ENCODE measurements at regions not wholly inside any gene's neighbourhood (a gene's known extent, or its start where the extent isn't known, plus 50 kb on each side); places are given as distances from the start of the nearest gene placed in this dataset.

- CTCF ChIA-PET, result no interaction called here
- no peaks in the 10 kb centered on the region for H3K36me3 Mint-ChIP-seq (ENCODE audit: low read depth)
- TF ChIP-seq CTCF (IDR thresholded peaks at IDR 0.05), result no peak
- no peak for DNase-seq
- no peak for ATAC-seq
- H3K9me3 Mint-ChIP-seq, result no peaks in the 10 kb centered on the region
- H3K4me1 Mint-ChIP-seq (ENCODE audit: low read depth), result peaks cover 5% of the 10 kb centered on the region
- H3K27me3 Mint-ChIP-seq, result peaks cover 16% of the 10 kb centered on the region
- POLR2A ChIA-PET, result no interaction called here
- no peak overlapping the region for H3K27ac Mint-ChIP-seq
- intact Hi-C loops (cut with micrococcal nuclease), result no loop called here
- no peak overlapping the region for H3K4me3 Mint-ChIP-seq
These were observed 73.7 kb upstream of the ERCC6L2 start for GRCh38 chr9:95801797-95802196.

GRCh38 chr9:95796029-95796428, 79.5 kb upstream of the ERCC6L2 start:
- Mint-ChIP-seq H3K4me1 (ENCODE audit: low read depth) (no peaks in the 10 kb centered on the region), H3K9me3 (no peaks in the 10 kb centered on the region), H3K27ac (no peak overlapping the region), H3K36me3 (ENCODE audit: low read depth) (no peaks in the 10 kb centered on the region), H3K27me3 (peaks cover 8% of the 10 kb centered on the region), H3K4me3 (no peak overlapping the region)
- POLR2A ChIA-PET, result no interaction called here
- no peak for TF ChIP-seq CTCF (IDR thresholded peaks at IDR 0.05)
- no peak for ATAC-seq
- no peak for DNase-seq
- CTCF ChIA-PET, result interaction anchor here (0.6 kb wide), 1 partner anchor 39 kb away, joined by 3 read pairs; no protein-coding TSS in a partner anchor
- intact Hi-C loops (cut with micrococcal nuclease), result no loop called here

- DNase-seq (no peak), ATAC-seq (no peak)
- H3K27me3 Mint-ChIP-seq, result peaks cover 4% of the 10 kb centered on the region
- TF ChIP-seq CTCF (IDR thresholded peaks at IDR 0.05), result no peak
- H3K9me3 Mint-ChIP-seq, result no peaks in the 10 kb centered on the region
- no peak overlapping the region for H3K4me3 Mint-ChIP-seq
- no peaks in the 10 kb centered on the region for H3K4me1 Mint-ChIP-seq (ENCODE audit: low read depth)
- no peak overlapping the region for H3K27ac Mint-ChIP-seq
- intact Hi-C loops (cut with micrococcal nuclease), result no loop called here
- POLR2A ChIA-PET, result no interaction called here
- CTCF ChIA-PET, result interaction anchor here (0.9 kb wide), 1 partner anchor 48 kb away, joined by 3 read pairs; no protein-coding TSS in a partner anchor
- H3K36me3 Mint-ChIP-seq (ENCODE audit: low read depth), result no peaks in the 10 kb centered on the region
These were observed 81.3 kb upstream of the ERCC6L2 start for GRCh38 chr9:95793924-95794828.

GRCh38 chr9:95791695-95792094, 83.8 kb upstream of the ERCC6L2 start:
- ChIA-PET CTCF (no interaction called here), POLR2A (no interaction called here)
- Mint-ChIP-seq H3K9me3 (no peaks in the 10 kb centered on the region), H3K36me3 (ENCODE audit: low read depth) (no peaks in the 10 kb centered on the region), H3K27me3 (peaks cover 4% of the 10 kb centered on the region), H3K4me3 (no peak overlapping the region), H3K27ac (no peak overlapping the region), H3K4me1 (ENCODE audit: low read depth) (no peaks in the 10 kb centered on the region)
- no peak for TF ChIP-seq CTCF (IDR thresholded peaks at IDR 0.05)
- intact Hi-C loops (cut with micrococcal nuclease), result no loop called here
- DNase-seq (peak; percentile 23), ATAC-seq (peak; percentile 39)

GRCh38 chr9:95791286-95791685, 84.2 kb upstream of the ERCC6L2 start:
- no peak overlapping the region for H3K4me3 Mint-ChIP-seq
- H3K9me3 Mint-ChIP-seq, result no peaks in the 10 kb centered on the region
- peaks cover 4% of the 10 kb centered on the region for H3K27me3 Mint-ChIP-seq
- TF ChIP-seq CTCF (IDR thresholded peaks at IDR 0.05), result no peak
- POLR2A ChIA-PET, result interaction anchor here (0.6 kb wide), 1 partner anchor 76 kb away, joined by 3 read pairs; no protein-coding TSS in a partner anchor
- CTCF ChIA-PET, result no interaction called here
- DNase-seq (no peak), ATAC-seq (no peak)
- intact Hi-C loops (cut with micrococcal nuclease), result no loop called here
- no peaks in the 10 kb centered on the region for H3K4me1 Mint-ChIP-seq (ENCODE audit: low read depth)
- no peak overlapping the region for H3K27ac Mint-ChIP-seq
- H3K36me3 Mint-ChIP-seq (ENCODE audit: low read depth), result no peaks in the 10 kb centered on the region
